CD14-positive monocyte (primary cell): ENCODE measurements at regions not wholly inside any gene's neighbourhood (a gene's known extent, or its start where the extent isn't known, plus 50 kb on each side); places are given as distances from the start of the nearest gene placed in this dataset.

Experiments
- DNase-seq, 3 donors: peaks; one replicate each; pipeline ENCODE4 v3.0.0-alpha.2; 2011 to 2022
- H2AFZ ChIP-seq: 2 replicates; pipeline ENCODE4 v1.6.0; 2012; ENCODE audit warnings: mild to moderate bottlenecking, low read depth, low read length, inconsistent platforms; ENCODE audit not compliant: insufficient read depth, poor library complexity, severe bottlenecking
- H3K27ac ChIP-seq, 2 donors: 1 replicate in 1 of 2; 2 replicates in 1 of 2; pipeline ENCODE4 v1.5.1; 2012 to 2013; ENCODE audit warnings: low read length in 2 of 2, control low read depth in 1 of 2, inconsistent platforms in 1 of 2, low read depth in 1 of 2, mild to moderate bottlenecking in 1 of 2
- H3K27me3 ChIP-seq, 2 donors: one replicate each; pipeline versions ENCODE4 v1.6.0 to v1.6.1; 2011 to 2013; ENCODE audit warnings: low read length in 2 of 2; ENCODE audit not compliant: control insufficient read depth in 2 of 2, insufficient read depth in 2 of 2
- H3K36me3 ChIP-seq, 2 donors: replicated peaks in 1 of 2; 1 replicate in 1 of 2; 2 replicates in 1 of 2; pipeline versions ENCODE4 v1.5.1 to v1.6.1; 2012 to 2013; ENCODE audit warnings: low read length in 2 of 2, control low read depth in 1 of 2, inconsistent platforms in 1 of 2, mild to moderate bottlenecking in 1 of 2; ENCODE audit not compliant: insufficient read depth in 2 of 2, control insufficient read depth in 1 of 2
- H3K4me1 ChIP-seq, 2 donors: 1 replicate in 1 of 2; 2 replicates in 1 of 2; pipeline versions ENCODE4 v1.5.1 to v1.6.1; 2012 to 2013; ENCODE audit warnings: low read length in 2 of 2, control low read depth in 1 of 2, inconsistent platforms in 1 of 2, mild to moderate bottlenecking in 1 of 2, moderate library complexity in 1 of 2; ENCODE audit not compliant: insufficient read depth in 2 of 2, control insufficient read depth in 1 of 2
- H3K4me2 ChIP-seq: replicated peaks from 2 replicates; pipeline ENCODE3; 2012; ENCODE audit warnings: low read length, moderate library complexity, mild to moderate bottlenecking; ENCODE audit not compliant: poor library complexity, severe bottlenecking; ENCODE audit errors: extremely low read depth
- H3K4me3 ChIP-seq, 3 experiments: fragments of 200-600 bp in 1 of 3; sonication (generic) in 1 of 3; replicated peaks in 1 of 3; 1 replicate in 2 of 3; 2 replicates in 1 of 3; pipeline ENCODE4 v1.5.1; 2011 to 2013; ENCODE audit warnings: low read length in 3 of 3, mild to moderate bottlenecking in 3 of 3, control low read depth in 2 of 3, low read depth in 2 of 3, inconsistent platforms in 1 of 3, moderate library complexity in 1 of 3
- H3K79me2 ChIP-seq: 2 replicates; pipeline ENCODE4 v1.6.0; 2012; ENCODE audit warnings: mild to moderate bottlenecking, control low read depth, inconsistent platforms, low read length, moderate library complexity; ENCODE audit not compliant: insufficient read depth
- H3K9ac ChIP-seq: 2 replicates; pipeline ENCODE4 v1.6.0; 2017; ENCODE audit warnings: low read length, mild to moderate bottlenecking; ENCODE audit not compliant: insufficient read depth, poor library complexity, severe bottlenecking
- H3K9me3 ChIP-seq, 2 donors: replicated peaks in 1 of 2; 1 replicate in 1 of 2; 2 replicates in 1 of 2; pipeline versions ENCODE4 v1.5.1 to v1.6.1; 2012 to 2013; ENCODE audit warnings: low read length in 2 of 2, control low read depth in 1 of 2; ENCODE audit not compliant: control insufficient read depth in 1 of 2, insufficient read depth in 1 of 2
- H4K20me1 ChIP-seq: 2 replicates; pipeline ENCODE4 v1.6.0; 2012; ENCODE audit warnings: mild to moderate bottlenecking, low read length, control low read depth, moderate library complexity; ENCODE audit not compliant: insufficient read depth
- H3K27ac Mint-ChIP-seq, 7 donors: one replicate each; pipeline ENCODE4 v1.8.0; 2020; ENCODE audit warnings: mild to moderate bottlenecking in 7 of 7, mixed read lengths in 7 of 7, moderate library complexity in 6 of 7, inconsistent platforms in 2 of 7
- H3K27me3 Mint-ChIP-seq, 3 donors: one replicate each; pipeline ENCODE4 v1.8.0; 2021 to 2022; ENCODE audit warnings: low read depth in 3 of 3, mild to moderate bottlenecking in 3 of 3, mixed read lengths in 3 of 3, moderate library complexity in 3 of 3, inconsistent platforms in 1 of 3
- H3K36me3 Mint-ChIP-seq, 2 donors: one replicate each; pipeline ENCODE4 v1.8.0; 2020; ENCODE audit warnings: mixed read lengths in 2 of 2, inconsistent platforms in 1 of 2, mild to moderate bottlenecking in 1 of 2
- H3K4me1 Mint-ChIP-seq: one replicate; pipeline ENCODE4 v1.8.0; 2020; ENCODE audit warnings: mild to moderate bottlenecking, mixed read lengths
- H3K4me3 Mint-ChIP-seq, 2 donors: one replicate each; pipeline ENCODE4 v1.8.0; 2020; ENCODE audit warnings: mild to moderate bottlenecking in 2 of 2, mixed read lengths in 2 of 2, moderate library complexity in 1 of 2
- H3K9me3 Mint-ChIP-seq, 7 donors: one replicate each; pipeline ENCODE4 v1.8.0; 2020 to 2022; ENCODE audit warnings: mixed read lengths in 7 of 7, mild to moderate bottlenecking in 6 of 7, moderate library complexity in 6 of 7, inconsistent platforms in 2 of 7
- CTCF ChIP-seq: fragments of 200-600 bp; IDR thresholded peaks from one replicate; pipeline ENCODE4 v1.8.0; 2022; ENCODE audit warnings: antibody characterized with exemption, mild to moderate bottlenecking
- WGBS: methylation state at CpG from one replicate; pipeline ENCODE4 v1.1.5; 2013; ENCODE audit warnings: missing lambda C conversion rate; ENCODE audit not compliant: insufficient coverage; 5-methylcytosine and 5-hydroxymethylcytosine counted together
- intact Hi-C, 2 donors: fragments of 100-400 bp; cut with micrococcal nuclease; formaldehyde crosslinking; loops; one replicate each; pipeline versions ENCODE4 v1.15.0 to v1.15.1; 2023

GRCh38 chr2:177316756-177317155 lies 52.2 kb upstream of the NFE2L2 start:
- H3K9me3 Mint-ChIP-seq = peaks cover 0 to 5% (median 0%) of the 10 kb centered on the region in 7 donors
- no peak overlapping the region for H3K9ac ChIP-seq
- H3K27me3 ChIP-seq = no peaks in the 10 kb centered on the region
- no peak overlapping the region for H3K4me2 ChIP-seq
- WGBS = no CpG with 5 or more reads among the region's 1 CpG
- H3K4me3 Mint-ChIP-seq = no peak overlapping the region
- intact Hi-C loops = no loop called here
- H3K27ac Mint-ChIP-seq = no peak overlapping the region
- H3K4me3 ChIP-seq = no peak overlapping the region
- no peak for DNase-seq
- no peaks in the 10 kb centered on the region for H3K79me2 ChIP-seq
- no peaks in the 10 kb centered on the region for H4K20me1 ChIP-seq
- peaks cover 2% of the 10 kb centered on the region for H3K4me1 Mint-ChIP-seq
- peaks cover 0 to 8% of the 10 kb centered on the region in 2 donors for H3K36me3 ChIP-seq
- no peaks in the 10 kb centered on the region for H3K9me3 ChIP-seq
- H2AFZ ChIP-seq = no peak overlapping the region
- TF ChIP-seq CTCF = no peak
- H3K36me3 Mint-ChIP-seq = peaks cover 10 to 16% of the 10 kb centered on the region in 2 donors
- H3K27me3 Mint-ChIP-seq = peaks cover 0 to 6% (median 0%) of the 10 kb centered on the region in 3 donors
- no peaks in the 10 kb centered on the region for H3K4me1 ChIP-seq
- no peak overlapping the region for H3K27ac ChIP-seq

- Histone ChIP-seq H4K20me1 (no peaks in the 10 kb centered on the region), H3K4me2 (no peak overlapping the region), H3K27ac (no peak overlapping the region), H3K79me2 (no peaks in the 10 kb centered on the region), H2AFZ (no peak overlapping the region), H3K36me3 (peaks cover 4 to 11% of the 10 kb centered on the region in 2 donors), H3K9ac (no peak overlapping the region), H3K4me1 (no peaks in the 10 kb centered on the region), H3K27me3 (no peaks in the 10 kb centered on the region), H3K9me3 (no peaks in the 10 kb centered on the region), H3K4me3 (no peak overlapping the region)
- Mint-ChIP-seq H3K27ac (no peak overlapping the region), H3K4me3 (no peak overlapping the region), H3K4me1 (peaks cover 2% of the 10 kb centered on the region), H3K36me3 (peaks cover 12 to 18% of the 10 kb centered on the region in 2 donors), H3K27me3 (peaks cover 0 to 4% (median 0%) of the 10 kb centered on the region in 3 donors), H3K9me3 (peaks cover 0 to 5% (median 0%) of the 10 kb centered on the region in 7 donors)
- intact Hi-C loops = no loop called here
- TF ChIP-seq CTCF = no peak
- no peak for DNase-seq
Observed at GRCh38 chr2:177317443-177317842, 52.9 kb upstream of the NFE2L2 start.
